NCI-H345 treated with DMSO at 0.1 percent for 48 hours (cell line): ENCODE measurements at regions not wholly inside any gene's neighbourhood (a gene's known extent, or its start where the extent isn't known, plus 50 kb on each side); places are given as distances from the start of the nearest gene placed in this dataset.
"Not testable (repeated sequence)": the region's sequence is repeated elsewhere in the genome, so short reads cannot be mapped to it uniquely, and the experiment has no call there.

ENCODE experiments used
- DNase-seq: peaks from one replicate; lab custom pipeline; 2025; ENCODE audit not compliant: unreplicated experiment; lab: John Stamatoyannopoulos, UW

DNA sequence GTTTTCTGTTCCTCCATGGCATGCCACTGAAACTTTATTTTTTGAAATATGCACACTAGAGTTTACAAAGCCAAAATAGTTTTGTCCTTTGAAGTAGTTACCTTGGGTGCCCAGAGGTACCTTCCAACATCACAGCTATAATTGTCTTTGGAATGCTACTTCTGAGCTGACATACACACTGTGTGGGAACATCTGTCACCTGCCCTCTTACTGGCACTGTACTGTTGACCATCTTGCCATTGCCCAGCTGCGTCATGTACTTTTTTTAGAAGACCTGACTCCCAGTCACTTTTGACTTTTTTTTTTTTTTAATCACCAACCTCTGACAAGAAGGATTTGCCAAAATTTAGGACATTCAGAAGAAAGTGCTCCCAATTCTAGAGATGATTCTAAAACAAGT lies 200.5 kb upstream of the CXorf66 start:
- no peak for DNase-seq

DNA sequence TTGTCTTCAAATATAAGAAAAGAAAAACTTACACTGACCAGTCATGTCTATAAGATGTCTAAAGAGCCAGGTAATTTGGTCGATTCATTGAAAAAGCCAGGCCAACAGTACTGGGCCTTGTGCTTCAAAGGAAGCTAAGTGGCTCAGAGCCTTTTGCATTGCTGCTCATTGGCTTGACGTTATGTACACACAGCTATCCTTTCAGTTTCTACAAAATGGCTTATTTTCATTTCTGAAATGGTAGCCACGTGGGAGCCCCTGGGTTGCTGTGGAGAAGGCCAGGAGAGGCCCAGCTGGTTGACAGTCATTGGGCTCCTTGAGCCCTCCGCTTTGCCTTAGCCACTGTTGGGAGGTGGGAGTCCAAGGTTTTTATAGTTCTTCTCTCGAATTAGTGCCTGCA lies 199.1 kb upstream of the CXorf66 start:
- no peak for DNase-seq

DNA sequence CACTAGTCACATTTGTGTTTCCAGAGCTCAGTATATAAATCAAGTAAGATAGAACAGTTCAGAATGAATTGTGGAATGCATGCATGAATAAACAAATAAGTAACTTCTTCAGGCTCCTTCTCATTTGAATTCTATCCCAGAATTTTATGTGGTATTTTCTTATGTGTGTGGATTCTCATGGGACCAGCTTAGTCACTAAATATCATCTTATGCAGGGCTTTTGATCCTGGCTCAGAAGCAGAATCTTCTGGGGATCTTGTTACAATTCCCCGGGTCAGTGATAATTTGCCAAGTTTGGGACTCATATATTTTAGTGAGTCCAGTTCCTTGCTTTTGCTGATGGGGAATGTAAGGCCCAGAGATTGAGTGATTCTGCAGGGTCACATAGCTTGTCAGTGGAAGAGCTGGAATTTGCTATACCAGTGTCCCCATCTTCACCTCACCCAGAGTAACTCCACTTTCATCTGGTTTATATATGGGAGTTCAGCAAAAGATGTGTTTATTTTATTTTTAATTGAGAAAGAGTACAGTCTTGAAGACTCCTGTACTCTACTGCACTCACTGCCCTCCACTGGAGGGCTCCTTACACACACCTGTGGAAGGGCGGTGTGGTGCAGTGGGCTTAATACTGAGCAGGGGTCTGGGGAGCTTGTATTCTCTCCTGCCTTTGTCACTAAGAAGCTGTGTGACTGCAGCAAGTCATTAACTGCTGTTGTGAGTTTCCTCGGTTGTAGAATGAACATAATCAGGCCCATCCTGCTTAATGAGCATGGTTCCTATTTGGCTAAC lies 198.2 kb upstream of the CXorf66 start:
- DNase-seq: no peak

DNA sequence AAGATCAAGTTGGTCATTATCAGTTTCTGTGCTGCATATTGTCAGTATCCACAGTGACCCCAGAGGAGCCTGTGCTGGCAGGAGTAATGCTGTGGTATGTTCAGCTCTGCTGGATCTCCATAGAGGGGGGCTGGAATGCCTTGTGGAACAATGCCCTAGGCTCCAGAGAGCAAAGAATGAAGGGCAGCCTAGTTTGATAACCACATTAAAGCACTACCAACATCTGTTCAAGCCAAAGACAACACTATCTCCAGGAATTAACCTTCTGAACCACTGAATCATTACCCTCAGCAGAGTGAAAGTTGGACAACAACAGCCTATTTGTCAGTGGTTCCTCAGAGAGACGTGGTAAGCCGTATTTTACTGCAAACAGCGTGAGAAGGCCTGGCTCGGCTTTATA lies 192.3 kb upstream of the CXorf66 start:
- DNase-seq: no peak

DNA sequence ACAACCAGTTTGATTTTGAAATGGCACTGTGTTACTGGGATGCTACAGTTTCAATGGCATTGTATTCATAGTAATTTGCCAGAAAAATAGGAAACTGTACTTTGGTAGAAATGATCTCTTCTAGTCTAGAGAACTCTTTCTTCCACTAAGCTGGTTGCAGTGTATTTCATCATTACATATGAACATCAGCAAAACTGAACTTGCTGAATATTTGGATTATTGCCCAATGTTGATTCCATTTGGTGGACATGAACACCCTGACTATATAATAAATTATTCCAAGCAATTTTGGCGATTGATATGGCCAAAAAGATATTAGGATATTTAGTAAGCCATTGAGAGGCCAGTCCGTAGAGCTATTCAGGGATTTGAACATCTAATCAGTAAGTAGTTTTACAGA lies 191.8 kb upstream of the CXorf66 start:
- DNase-seq: no peak

DNA sequence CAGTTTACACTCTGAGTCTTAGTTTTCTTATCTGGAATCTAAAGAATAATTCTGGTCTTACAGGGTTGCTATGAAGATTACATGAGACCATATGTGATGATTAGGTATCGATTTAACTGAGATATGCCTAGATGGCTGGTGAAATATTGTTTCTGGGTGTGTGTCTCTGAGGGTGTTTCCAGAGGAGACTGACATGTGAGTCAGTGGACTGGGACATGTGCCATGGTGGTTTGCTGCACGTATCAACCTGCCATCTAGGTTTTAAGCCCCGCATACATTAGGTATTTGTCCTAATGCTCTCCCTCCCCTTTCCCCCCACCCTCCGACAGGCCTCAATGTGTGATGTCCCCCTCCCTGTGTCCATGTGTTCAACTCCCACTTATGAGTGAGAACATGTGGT lies 186.0 kb upstream of the CXorf66 start:
- DNase-seq: no peak

DNA sequence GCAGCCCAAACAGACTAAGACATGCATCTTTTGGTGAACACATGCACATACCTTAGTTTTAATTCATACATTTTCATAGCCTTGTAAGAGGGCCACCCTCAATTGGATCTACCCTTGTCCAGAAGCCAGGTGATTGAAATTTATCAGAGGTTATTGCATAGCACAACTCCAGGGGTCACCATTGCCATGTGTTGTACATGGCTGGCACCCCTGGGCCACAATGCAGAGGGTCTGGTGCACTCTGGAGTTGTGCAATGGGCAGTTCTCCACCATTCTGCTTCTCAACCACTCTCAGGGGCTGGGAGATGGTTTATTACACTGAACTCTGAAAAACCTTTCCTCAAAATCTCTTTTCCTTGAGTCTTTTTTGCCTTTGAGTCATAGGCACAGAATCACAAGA lies 184.4 kb upstream of the CXorf66 start:
- no peak for DNase-seq

DNA sequence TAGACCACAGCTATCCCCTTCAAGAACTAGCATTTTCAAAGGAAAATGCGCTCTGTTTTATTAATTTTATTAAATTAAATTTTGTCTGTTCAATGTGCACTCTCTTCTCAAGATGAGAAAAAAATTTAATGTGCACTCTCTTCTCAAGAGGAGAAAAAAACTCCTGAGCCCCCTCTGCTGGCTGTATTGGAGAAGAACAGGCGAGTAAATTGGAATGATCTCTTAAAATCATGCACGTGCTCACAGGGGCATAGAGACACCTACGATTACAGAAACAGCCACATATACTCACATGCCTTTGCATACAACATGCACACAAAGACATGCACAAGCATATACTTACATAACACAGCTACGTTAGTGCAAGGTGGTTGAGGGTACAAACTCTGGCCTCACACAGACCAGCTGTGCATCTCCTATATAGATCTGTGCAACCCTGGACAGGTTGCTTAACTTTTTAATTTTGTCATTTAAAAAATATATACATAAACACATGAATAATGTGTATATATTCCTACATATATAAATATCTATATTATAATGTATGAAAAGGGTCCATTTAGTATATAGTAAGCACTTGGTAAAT lies 176.2 kb upstream of the CXorf66 start:
- peak; percentile 0 for DNase-seq

DNA sequence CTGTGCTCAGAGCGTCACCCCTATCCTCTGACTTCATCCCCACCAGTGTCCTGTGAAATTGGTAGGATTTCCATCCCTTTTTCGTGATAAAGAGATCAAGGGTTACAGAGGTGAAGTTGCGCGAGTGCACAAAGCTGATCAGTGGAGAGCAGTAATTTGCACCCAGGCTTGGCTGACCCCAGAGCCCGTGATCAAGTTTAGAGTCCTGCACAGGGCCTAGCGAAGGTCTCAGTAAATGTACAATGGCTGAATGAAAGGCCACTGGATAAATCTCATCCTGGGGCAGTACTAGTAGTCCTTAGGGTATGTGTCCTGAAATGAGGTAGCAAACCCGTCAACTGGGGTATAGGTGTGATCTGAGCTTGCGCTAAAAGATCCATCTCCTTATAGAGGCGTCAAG lies 173.2 kb upstream of the CXorf66 start:
- not testable (repeated sequence) for DNase-seq

DNA sequence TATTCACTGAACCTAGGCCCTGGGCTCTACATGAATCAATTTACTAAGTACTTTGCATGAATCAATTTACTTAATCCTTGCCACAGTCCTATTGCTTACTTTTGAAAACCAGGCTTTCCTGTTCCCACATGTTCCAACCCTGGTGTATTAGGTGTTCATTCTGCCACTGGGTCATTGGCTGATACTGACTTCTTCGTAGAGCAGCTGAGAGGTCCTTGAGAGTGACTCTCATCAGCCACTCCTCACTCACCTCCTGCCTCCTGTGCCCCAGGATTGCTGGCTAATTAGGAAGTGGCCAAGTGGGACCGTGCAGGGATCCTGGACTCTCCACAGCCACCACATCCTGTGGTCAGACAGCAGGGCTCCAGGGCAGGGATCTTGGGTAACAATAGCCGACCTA lies 172.7 kb upstream of the CXorf66 start:
- DNase-seq: not testable (repeated sequence)

DNA sequence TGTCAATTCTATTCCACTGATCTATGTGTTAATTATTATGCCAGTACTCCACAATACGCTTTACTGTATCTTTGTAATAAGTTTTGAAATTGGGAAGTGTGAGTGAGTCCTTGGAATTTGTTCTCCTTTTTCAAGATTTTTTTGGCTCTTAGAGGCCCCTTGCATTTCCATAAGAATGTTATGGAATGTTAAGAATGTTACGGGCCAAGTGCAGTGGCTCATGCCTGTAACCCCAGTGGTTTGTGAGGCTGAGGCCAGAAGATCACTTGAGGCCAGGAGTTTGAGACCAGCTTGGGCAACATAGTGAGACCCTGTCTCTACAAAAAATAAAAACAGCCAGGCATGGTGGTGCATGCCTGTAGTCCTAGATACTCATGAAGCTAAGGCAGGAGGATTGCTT lies 167.6 kb upstream of the CXorf66 start:
- no peak for DNase-seq

DNA sequence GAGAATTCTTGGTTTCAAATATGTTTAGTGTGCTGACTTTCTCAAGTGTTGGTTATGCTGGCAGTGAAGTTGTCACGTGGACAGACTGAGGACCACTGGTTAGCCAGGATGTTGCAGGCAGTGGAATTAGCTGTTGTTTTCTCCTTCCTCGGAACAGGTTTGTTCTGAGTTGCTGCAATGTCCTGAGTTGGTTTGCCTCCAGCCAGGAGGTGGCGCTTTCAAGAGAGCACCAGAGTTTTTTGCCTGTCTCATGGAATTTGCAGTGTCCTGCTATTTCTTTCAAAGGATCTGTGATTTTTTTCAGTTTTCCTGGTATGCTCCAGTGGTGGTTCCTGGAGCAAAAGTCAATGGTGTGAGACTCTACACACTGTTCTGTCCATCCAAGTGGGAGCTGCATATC lies 158.1 kb upstream of the CXorf66 start:
- no peak for DNase-seq

DNA sequence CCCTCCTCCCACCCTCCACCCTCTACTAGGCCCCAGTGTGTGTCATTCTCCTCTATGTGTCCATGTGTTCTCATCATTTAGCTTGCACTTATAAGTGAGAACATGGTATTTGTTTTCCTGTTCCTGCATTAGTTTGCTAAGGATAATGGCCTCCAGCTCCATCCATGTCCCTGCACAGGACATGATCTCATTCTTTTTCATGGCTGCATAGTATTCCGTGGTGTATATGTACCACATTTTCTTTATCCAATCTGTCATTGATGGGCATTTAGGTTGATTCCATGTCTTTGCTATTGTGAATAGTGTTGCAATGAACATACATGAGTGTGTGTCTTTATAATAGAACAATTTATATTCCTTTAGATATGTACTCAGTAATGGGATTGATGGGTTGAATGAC lies 148.7 kb upstream of the CXorf66 start:
- DNase-seq: not testable (repeated sequence)

DNA sequence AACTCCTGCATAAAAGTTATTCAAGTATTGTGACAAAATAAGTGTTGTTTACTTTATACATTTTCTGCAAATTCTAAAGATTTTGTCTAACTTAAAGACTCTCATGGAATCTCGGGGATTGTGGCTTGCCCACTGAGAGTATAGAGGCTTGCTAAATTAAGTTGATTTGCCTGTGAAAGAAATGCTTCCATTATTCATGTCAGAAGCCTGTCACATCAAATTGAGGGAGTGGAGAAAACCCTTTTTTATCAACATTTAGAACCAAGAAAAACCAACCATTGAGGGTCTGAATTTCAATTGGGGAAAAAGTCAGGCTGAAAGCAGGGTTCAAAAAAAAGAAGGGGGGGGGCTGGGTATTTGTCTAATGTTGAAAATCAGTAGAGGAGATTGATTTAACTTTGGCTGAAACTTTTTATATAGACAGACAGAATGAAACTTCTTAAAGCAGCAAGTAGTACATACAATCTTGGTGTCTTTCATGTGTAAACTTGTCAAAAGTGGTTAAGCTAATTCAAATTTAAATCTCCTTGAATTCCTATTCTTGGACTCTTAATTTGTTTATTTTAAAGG lies 144.8 kb upstream of the CXorf66 start:
- no peak for DNase-seq

DNA sequence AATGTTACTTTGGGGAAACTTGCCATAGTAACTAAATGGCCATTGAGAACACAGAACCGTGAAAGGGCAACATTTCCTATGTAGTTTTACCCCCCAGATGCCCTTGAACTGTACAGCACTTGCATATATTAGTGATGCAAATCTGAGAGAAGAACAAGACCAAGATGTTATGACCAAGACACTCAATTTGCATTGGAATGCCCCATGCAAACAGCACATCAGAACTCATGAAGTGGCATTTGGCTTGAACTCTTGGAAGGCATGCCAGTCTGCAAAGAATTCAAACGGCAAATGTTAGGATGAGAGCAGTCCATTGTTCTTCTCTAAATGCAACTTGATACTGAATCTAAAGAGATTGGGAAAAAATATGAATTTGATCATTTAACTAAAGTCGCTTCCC lies 139.4 kb upstream of the CXorf66 start:
- DNase-seq: no peak

DNA sequence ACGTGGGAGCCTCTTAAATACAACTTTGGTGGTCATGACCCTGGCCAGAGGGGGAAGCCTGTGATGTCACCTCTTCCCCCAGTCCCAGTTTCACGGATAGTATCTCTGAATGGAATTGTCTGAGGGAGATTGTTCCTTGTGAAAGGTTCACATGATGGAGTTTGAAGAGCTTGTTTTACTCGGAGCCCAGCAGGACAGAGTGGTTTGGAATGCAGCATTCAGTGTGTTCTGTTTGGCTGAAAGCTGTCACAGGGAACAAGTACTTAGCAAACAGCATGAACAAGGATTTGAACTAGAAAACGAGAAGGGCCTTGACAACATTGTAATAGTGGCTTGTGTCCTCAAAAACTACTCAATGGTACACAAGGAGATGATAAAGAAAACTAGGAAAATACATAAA lies 133.9 kb upstream of the CXorf66 start:
- DNase-seq: no peak

DNA sequence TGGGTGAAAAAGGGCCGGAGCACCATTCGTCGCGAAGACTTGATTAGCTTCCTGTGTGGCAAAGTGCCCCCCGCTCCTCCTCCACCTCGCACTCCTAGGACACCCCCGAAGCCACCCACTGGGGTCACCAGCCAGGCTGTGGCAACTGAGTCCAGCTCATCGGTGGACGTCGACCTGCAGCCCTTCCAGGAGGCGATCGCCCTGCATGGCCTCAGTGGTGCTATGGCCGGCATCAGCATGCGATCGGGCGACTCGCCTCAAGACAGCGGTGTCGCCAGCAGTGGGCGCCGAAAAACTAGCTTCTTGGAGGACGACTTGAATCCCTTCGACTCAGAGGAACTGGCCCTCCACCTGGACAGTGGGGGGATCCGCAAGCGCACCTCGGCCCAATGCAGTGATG lies 126.8 kb upstream of the CXorf66 start:
- DNase-seq: no peak

DNA sequence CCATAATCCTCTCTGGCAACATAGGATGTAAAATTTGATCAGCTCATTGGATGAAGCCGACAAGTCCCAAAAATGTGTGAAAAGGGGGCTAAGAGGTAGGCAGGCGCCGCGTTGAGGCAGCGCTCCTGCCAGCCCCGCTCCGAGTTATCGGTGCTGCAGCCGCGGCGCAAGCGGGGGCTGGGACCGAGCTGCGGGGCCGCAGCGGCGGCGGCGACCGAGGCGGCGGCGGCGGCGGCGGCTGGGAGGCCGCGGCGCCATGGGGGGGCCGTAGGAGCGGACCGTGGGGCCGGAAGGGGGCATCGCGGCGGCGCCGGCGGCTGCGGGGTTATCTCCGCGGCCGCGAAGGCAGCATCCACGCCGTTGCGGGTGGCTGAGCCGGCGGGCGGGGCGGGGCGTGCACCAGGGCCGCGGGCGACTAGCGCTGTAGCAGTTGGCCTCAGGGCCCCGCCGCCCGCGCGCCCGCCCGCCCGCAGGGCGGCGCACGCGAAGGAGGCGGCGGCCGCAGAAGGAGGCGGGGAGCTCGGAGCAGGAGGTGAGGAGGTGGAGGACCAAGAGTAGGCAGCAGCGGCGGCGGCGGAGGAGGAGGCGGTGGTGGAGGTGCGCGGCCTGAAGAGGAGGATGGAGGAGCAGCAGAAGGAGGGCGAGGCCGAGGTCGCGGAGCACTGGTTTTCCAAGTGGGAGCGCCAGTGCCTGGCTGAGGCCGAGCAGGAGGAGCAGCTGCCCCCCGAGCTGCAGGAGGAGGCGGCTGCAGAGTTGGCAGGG lies 126.0 kb upstream of the CXorf66 start:
- no peak for DNase-seq

DNA sequence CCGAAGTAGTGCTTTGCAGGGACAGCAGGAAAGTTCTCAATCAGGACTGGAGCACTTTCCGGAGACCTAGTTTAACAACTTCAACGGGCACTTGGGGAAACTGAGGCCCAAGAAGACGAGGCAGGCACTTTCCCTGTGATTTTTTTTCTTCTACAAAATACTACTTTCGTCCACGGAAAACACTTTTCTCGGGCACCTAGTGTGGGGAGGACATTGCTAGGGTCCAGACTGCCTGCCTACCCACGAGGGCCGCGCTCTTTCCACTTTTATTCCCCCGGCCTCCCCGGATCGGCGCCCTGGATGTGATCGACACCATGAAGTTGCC lies 125.4 kb upstream of the CXorf66 start:
- no peak for DNase-seq

DNA sequence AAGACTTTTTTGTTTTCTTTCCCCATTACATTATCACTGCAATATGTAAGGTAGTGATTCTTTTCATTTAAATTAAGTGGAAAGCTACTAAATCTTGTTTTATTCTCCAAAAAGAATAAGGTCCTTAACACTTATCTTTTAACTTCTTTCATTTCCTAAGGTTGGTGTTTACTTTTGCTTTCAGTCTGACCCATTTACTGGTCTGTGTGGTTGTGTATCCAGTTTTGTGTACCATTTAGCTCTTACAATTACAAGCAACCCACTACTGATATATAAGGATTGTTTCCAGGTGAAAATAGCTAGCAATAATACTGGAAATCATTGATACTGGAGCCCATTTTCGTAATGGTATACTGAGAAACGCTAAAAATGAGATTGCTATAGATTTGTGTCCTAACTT lies 123.1 kb upstream of the CXorf66 start:
- no peak for DNase-seq

DNA sequence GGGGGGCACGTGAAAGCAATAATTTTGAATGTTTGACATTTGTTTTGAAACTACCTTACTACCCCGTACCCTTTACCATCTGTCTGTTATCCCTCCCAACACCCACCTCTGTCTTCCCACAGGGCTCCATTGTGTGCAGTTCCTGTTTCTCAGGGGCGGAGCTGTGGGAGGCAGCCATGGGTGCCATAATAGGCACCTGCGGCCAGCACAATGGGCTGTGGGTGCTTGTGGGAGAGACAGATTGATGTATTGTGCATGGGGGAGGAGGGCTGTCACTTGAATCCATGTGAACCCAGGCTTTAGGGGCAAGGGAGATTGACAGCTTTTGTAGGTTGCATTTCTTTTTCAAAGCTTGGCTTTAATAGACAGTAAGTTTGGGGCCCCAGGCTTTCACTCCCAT lies 122.6 kb upstream of the CXorf66 start:
- DNase-seq: no peak

DNA sequence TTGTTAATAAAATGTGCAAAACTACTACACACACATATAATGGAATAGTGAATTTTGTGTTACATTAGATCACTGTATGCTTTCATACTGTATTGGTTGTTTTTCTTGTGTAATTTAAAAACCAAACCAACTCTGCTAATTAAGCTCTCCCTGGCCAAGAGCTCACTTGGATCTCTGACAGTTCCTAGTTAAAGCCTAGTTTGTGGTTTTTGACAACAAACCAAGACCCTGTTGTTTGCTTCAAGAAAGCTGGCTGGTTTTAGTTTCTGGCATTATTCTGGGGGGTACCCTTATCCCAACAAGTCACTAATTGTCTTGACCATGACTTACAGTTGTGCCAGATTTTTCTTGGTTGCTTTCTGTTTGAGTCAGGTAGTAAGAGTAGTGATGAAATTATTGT lies 121.4 kb upstream of the CXorf66 start:
- DNase-seq: no peak
